ENCODE measurements at regions not wholly inside any gene's neighbourhood (a gene's known extent, or its start where the extent isn't known, plus 50 kb on each side); places are given as distances from the start of the nearest gene placed in this dataset.

DNA sequence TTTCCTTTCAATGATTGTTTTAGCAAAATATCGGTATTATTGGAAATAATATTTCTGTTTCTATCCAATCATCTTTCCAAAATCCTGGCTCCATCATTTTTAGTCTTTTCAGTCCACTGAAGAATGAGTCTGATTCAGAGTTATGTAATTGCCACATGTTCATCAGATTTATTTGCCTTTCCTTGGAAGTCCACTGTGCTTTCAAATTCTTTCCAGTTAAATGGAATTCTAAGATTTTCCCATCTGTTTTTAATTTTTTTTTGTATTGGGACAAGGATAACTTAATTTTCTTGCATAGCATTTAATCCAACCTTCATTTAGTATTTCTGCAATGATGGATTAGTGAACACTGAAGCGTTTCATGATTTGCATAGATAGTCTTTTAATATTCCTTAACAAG lies 521.5 kb upstream of the NRXN1 start:
- no peak for DNase-seq

DNA sequence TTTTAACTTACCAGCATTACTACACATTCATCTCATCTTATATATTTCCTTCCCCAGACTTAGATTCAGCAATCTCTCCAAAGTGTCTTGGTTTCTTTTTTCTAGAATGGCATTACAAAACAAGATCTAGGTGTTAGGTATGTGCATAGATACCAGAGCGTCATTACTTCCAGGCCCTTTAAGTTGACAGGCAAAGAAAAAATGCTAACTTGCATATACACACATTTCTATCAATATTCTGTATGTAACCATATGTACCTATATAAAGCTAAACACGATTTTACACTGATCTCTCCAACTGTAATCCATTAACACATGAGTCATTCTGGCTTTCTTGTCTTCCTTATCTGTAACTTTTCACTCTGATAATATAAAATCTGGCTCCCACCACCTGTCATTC lies 503.8 kb upstream of the NRXN1 start:
- DNase-seq: no peak

DNA sequence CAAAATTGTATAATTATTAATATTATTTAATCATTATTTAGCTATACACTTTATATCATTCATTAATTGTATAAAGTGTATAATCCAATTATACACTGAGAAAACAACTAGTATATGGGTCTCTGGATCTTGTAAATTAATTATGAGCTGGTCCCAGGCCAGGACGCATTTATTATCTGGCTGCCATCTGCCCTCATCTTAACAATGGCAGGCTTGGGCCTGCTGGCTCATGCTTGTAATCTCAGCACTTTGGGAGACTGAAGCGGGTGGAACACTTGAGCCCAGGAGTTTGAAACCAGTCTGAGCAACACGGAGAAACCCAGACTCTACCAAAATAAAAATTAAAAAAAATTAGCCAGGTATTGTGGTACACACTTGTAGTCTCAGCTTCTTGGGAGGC lies 502.2 kb upstream of the NRXN1 start:
- DNase-seq: peak; percentile 82

DNA sequence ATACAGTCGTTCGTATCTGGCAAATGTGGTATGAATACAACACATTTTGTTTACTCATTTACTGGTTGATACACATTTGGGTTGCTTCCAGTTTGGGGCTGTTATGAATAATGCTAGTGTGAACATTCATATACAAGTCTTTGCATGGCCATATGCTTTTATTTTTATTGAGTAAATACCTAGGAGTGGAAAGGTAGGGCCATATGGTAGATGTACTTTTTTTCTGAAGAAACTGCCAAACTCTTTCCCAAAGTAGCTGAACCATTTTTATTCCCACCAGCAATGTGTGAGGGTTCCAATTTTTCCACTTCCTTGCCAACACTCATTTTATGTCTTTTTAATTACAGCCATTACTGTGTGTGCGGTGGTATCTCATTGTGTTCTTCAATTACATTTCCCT lies 496.2 kb upstream of the NRXN1 start:
- no peak for DNase-seq

DNA sequence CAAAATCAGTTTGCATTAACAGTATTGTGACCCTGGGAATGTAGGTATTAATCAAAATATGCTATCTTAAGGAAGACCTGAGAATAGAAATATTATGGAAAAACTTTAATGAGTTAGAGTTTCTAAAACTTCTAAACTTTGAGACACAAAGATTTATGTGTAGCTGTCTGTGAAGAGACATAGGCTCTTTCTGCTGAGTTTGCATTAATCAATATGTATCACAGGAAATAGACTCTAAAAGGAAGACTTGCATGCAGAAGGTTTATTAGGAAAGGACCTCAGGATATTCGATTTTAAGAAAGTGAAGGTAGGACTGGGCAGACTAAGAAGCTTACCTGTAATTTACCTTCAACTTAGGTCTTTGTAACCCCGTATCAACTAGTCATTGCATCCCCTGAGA lies 494.8 kb upstream of the NRXN1 start:
- DNase-seq: no peak

DNA sequence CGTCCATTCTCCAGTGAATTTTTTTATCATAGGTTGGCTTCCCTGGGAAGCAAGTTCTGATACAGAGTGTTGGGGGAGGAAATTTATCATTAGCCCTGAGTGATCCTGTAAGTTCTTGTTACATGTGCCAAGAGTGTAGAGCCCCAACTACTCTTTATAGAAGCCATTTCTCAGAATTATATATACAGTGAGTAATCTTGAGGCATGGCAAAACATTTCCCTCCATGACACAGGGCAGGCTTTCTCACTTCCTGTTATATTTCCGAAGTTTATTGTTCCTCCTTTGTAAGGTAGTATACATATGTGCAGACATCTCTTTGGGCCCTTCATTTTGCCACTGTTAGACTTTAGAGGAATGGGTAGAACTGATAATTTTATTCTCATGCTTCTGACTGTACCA lies 484.7 kb upstream of the NRXN1 start:
- DNase-seq: no peak

DNA sequence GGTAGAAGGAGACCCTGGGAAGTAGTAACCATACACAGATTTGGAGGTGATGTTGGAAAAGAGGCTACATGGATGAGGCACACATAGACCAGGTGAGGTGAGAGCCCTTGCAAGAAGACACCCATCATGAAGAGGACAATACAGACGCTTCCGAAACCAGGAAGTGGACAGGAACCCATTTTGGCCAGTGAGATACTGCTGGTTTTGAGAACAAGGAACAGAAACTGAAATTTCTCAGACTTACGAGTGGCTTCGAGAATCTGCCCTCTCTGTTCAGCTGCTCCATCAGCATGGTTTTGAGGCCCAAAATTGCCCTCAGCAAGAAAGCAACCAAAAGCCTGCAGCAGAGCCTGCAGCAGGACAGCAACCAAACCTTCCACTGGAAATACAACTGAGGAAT lies 479.1 kb upstream of the NRXN1 start:
- no peak for DNase-seq

DNA sequence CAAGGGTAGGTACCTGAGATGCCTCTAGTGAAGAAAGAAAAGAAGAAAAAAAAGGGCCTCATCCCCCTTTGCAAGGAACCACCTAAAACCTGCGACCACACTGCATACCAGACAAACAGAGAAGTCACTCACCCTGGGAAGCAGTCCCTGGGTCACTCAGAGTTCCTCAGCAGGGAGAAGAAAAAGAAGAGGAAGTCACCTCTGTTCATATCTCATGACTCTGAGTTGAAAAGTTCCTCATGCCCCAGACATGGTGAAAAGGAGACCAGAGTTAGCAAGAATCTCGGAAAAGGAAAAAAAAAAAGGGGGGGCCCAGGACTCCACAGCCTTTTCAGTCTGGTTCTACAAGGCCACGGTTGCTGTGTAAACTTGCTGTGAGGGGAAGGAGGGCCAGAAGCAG lies 478.4 kb upstream of the NRXN1 start:
- DNase-seq: no peak

DNA sequence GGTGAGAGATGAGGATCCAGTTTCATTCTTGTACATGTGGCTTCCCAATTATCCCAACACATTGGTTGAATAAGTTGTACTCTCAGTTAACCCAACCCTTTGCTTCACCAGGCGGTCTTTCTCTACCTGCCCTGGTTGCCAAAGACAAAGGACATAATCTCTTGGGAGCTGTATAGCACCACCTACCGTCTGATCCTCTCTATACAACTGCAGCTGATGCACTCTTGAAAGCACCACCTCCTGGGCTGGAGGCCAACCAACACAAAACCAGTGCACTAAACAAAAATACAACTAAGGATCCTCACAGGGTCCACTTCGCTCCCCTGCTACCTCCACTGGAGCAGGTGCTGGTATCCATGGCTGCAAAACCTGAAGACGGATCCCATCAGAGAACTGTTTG lies 473.6 kb upstream of the NRXN1 start:
- DNase-seq: peak; percentile 7

DNA sequence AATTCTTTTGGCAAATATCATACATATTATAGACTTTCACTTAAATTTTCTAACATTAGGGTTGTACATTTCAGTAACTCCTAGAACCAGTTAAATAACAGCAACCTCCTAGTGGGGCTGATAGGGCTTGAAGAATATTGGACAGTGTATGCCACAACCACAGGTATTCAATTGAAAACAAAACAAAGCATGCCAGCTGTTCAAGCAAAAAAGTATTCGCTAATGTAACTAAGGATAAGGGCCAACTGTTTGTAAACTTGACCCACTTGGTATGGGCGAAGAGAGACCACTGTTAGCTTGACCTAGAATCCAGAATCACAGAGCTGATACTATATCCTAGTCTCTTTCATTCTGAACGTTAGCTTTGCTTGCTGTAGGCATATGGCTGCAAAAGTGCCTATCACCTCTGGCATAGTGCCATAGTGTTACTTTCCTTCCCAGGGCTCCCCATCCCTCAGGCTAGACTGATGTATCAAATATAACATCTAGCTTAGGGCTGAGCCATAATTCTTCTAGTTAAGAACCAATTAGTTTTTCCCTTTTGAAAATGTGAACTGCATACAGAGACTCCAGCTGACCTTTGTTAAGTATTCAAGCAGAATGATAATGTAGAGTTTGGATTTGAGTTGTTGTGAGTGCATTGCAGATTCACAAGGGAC lies 458.8 kb upstream of the NRXN1 start:
- peak; percentile 32 for DNase-seq

DNA sequence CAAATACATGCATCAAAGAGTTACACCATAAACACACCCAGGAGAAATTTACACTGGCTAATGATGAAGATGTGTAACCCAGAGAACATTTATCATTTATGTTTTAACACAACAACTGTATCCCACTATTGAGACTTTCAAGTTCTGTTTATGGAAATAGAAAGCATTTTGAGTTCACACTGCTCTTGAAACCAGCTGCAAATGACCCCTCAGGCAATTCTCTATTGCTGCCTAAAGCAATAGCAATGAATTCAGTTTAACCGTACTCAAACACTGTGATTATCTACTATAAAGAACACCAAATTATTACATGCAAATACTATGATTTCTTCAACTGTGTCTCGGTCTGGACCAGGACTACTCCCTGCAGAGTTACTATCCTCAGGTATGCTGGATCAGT lies 452.7 kb upstream of the NRXN1 start:
- DNase-seq: no peak

DNA sequence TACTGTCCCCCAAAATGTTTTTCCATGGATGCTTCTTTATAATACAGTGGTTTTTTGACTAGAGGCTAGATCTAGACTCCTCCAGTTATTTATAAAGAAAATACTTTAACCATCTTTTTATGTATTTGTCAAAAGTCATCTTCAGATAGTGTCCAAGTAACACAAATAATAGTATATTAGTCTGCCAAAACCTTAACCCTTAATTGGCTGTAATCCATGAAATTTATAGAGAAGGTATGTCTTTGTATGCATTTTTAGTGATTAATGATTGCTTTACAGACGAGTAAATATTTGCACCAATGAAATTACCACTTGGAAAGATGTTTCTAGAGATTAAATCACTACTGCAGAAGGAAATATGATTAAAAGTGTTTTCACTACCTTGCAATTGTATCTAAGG lies 451.8 kb upstream of the NRXN1 start:
- no peak for DNase-seq

DNA sequence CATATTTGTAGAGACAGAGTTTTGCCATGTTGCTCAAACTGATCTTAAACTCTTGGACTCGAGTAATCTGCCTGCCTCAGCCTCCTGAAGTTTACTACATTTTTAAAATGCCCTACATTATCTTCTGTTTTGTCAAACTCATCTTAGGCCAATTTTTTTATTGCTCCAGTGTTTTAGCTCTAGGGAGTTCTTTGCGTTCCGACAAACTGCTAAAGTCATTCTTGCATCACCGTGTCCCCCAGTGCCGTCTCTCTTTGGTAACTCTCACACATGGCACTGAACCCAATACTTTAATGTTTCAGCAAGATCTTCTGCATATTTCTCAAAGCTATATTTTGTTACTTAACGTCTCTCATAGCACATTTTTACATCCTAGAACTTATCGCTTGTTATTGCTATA lies 440.9 kb upstream of the NRXN1 start:
- no peak for DNase-seq

DNA sequence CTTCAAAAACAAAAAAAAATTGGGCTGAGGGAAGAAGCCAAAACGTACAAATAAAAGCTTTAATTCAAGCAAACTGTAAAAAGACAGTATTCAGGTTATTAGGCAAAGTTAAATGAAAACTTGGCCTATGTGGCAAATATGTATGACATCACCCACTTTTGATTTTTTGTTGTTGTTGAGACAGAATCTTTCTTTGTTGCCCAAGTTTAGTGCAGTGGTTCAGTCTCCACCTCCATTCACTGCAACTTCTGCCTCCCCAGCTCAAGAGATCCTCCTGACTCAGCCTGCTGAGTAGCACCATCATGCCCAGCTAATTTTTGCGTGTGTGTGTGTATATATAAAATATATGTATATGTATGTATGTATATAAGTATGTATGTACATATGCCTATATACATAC lies 440.4 kb upstream of the NRXN1 start:
- no peak for DNase-seq

DNA sequence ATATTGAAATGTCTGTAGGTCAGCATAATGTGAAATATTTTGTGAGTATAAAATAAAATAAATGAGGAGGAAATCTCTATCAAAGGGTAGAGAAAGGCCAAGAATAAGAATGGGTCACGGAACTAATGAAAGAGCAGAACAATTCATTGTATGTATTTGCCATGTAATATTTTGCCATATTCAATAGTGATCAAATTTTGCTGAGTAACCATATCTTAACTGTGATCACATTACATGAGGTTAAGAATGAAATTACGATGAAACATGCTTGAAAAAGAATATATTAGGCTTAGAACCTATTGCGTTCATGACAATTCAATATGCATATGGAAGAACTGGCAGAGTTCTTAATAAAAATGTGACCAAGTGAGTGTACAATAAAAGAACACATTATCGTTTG lies 437.2 kb upstream of the NRXN1 start:
- DNase-seq: no peak

DNA sequence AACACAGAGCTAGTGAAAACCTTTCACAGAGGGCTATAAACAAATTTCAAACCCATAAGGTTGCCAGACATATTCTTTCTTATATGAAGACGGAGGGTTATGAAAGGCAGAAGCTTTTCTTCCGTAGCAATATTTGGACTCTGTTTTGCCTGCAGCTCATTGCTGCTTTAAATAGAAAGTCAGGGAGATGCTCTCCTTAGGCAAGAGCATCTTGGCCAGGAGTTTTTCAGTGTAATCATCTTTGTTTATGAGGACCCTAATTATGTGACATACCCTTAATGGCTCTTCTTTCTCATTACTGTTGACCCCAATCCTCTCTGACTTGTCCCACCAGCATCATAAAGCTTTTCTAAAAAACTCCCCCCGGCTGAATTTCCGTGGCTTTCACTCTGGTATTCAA lies 433.4 kb upstream of the NRXN1 start:
- DNase-seq: no peak

DNA sequence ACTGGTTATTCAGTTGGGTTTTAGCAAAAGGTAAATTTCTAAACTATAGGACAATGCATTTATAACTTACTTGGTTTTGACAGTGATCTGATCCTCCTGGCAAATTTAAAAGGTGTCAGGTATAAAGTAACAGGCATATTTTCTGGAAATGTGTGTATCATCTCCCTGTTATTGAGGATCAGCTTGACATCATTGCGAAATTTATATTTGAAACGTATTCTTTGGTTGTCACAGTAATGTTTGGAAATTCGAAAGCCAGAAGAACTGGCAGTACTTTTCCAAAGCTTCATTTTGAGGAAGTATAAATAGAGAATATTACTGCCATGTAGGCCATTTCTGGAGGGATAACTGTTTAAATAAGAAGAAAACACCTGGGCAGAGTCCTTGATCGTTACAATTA lies 422.2 kb upstream of the NRXN1 start:
- no peak for DNase-seq

DNA sequence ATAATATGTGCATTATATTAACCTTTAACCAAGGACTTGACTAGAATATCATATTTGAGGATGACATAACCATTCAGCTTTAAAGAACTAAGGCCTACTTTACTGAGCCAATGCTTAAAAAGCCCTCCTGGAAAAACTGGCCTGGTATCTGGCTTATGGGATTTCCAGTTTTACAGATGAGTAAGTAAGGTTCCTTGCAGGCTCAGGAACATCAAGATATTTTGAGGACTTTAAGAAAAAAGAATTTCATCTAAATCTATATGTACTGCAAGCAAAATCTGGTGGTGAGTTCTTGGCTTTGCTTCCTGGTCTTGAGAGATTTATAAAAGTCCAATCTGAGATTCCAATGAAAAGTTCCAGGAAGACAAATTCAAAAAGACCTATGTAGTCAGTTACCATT lies 417.0 kb upstream of the NRXN1 start:
- no peak for DNase-seq

DNA sequence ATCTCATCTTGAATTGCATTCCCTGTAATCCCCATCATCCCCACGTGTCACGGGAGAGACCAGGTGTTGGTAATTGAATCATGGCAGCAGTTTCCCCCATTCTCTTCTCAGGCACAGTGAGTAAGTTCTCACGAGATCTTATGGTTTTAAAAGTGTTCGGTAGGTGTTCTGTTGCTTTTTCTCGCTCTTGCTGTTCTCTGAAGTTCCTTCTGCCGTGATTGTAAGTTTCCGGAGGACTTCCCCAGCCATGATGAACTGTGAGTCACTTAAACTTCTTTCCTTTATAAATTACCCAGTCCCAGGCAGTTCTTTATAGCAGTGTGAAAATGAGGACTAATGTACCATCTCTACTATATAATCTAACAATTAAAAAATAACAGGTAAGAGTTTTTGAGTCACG lies 409.9 kb upstream of the NRXN1 start:
- peak; percentile 33 for DNase-seq

DNA sequence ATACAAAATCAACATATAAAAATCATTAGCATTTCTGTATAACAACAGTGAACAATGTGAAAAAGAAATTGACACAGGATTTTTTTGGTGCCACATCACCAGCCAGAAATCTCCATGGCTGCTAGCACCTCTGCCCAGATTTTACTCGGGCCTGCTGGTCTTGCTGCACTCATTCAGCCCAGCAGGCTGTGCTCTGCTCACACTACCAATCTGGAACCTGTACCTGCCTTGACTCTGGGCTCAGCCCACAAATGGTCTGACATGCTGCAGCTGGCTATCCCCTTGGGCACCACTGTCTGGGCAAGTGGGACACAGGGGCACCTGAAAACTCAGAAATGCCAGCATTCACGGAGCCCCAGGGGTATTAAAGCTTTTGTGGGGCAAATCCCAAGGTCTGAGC lies 392.5 kb upstream of the NRXN1 start:
- peak; percentile 13 for DNase-seq

DNA sequence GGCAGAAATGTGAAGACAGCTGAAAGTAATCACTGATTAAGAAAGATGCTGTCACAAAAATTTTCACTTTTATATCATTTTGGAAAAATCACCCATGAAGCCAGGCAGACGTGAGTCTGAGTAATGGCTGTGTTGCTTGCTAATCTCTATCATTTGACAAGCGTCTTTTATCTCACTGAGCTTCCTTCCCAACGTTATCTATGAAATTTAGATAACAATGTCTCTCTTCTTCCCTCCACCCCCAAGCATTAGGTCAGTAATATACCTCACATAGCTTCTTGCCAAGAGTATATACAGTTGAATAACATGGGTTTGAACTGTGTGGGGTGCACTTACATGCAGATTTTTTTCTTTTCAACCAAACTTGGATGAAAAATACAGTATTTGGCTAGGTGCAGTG lies 388.6 kb upstream of the NRXN1 start:
- DNase-seq: no peak

DNA sequence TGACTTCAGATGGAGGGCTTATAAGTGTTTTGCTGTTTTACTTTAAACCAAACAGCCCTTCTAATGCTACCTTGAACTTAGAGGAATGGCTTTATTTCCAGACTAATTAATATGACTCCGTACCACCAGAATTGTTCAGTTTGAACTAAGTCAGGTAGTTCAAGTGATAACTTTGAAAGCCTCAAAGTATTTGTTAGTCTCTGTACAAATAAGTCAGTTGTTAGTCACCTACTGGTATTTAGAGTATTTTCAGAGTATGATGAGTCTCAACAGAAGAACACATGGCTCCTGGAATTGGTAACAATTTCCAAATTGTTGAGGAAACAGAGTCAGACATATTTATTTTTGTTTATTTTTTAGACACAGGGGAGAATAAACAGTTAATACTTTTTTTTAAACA lies 381.8 kb upstream of the NRXN1 start:
- no peak for DNase-seq

DNA sequence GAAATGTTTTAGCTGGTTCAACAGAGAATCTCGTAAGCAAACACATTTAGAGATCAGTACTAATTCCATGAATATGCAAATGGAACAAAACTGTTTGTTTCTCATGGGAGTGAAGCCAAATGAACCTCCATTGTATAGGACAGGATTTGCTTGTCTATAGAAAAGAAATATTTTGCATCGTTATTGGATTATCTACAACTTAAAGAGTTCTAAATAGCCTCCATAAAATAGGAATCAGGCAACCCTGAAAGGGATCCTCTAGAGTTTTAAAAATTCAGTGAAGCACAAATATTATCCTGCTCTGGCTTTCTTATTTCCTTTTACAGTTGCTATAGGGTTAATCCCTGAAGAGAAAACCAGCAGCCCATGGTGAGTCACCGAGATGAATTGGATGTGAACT lies 378.4 kb upstream of the NRXN1 start:
- DNase-seq: peak; percentile 11

DNA sequence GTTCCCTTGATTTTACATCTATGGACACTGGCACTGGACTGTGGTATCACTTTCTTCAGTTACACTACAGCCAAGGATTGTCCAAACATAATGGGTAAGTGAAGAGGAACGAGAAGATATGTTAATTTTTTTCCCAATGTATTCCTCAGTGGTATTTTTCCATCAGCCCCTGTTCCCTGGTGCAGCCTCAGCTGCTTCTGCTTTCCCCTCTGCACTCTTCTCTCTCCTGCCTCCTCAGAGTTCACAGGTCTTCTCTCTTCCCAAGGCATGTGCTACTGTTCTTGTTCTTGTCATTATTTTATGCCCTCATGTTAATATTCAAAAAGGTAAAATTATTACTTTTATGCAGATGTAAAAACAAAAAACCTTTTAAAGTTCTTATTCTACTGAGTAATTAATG lies 378.0 kb upstream of the NRXN1 start:
- no peak for DNase-seq

DNA sequence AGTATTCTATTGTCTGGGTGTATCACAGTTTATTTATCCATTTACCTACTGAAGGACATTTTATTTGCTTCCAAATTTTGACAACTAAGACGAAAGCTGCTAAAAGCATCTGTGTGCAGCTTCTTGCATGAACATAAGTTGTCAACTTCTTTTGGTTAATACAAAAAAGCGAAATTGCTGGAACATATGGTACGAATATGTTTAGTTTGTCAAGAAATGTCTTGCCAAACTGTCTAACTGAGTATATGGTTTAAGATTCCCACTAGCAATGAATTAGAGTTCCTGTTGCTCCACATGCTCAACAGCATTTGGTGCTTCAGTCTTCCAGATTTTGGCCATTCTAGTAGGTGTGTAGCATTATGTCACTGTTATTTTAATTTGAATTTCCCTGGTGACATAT lies 372.3 kb upstream of the NRXN1 start:
- DNase-seq: no peak

DNA sequence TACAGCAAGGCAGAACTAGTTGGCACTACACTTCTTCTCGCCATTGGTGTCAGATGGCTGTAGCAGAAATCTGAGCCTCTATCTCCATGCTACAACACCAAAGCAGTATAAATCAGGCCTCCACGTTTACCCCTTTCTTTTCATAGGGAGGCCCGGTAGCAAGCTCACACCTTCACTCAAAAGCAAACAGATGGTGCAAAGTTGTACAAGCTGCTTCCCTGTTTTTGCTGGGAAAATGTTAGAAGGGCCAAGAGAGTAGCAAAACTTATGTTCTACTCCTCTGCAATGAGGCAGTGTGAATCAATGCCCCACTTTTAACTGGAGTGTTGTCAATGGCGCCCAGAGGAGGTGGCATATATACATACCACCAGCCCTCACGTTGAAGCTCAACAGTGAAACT lies 369.6 kb upstream of the NRXN1 start:
- DNase-seq: no peak

Measured in NCI-H82 (cell line).